NB4 (cell line): ENCODE measurements at regions not wholly inside any gene's neighbourhood (a gene's known extent, or its start where the extent isn't known, plus 50 kb on each side); places are given as distances from the start of the nearest gene placed in this dataset.

Experiments
- DNase-seq: peaks from one replicate; pipeline ENCODE4 v3.0.0; 2010; ENCODE audit warnings: low read depth
- H3K4me3 ChIP-seq: one replicate; pipeline ENCODE4 v1.5.1; 2011; ENCODE audit warnings: mild to moderate bottlenecking, low read depth, low read length, moderate library complexity
- CTCF ChIP-seq: IDR thresholded peaks from one replicate; pipeline ENCODE4 v1.5.1; 2012; ENCODE audit warnings: low read depth, low read length
- MYC ChIP-seq: IDR thresholded peaks from 2 replicates; pipeline ENCODE4 v1.6.1; 2011; ENCODE audit warnings: low read depth, low read length
- POLR2A ChIP-seq: IDR thresholded peaks from 2 replicates; pipeline ENCODE4 v1.6.1; 2011; ENCODE audit warnings: mild to moderate bottlenecking; ENCODE audit not compliant: insufficient read length; ENCODE audit errors: extremely low read depth
- TF ChIP-seq, protein P1 (sequence below): IDR thresholded peaks from 2 replicates; pipeline ENCODE4 v1.6.1; 2011; ENCODE audit warnings: low read depth, low read length

- DNase-seq, result no peak
- TF ChIP-seq MYC (no peak), POLR2A (no peak), CTCF (no peak)
- TF ChIP-seq, protein P1, sequence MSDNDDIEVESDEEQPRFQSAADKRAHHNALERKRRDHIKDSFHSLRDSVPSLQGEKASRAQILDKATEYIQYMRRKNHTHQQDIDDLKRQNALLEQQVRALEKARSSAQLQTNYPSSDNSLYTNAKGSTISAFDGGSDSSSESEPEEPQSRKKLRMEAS, result no peak
- no peak overlapping the region for H3K4me3 ChIP-seq
These were observed 89.2 kb upstream of the IRX4 start for GRCh38 chr5:1971944-1972343.

- no peak for TF ChIP-seq MYC
- TF ChIP-seq POLR2A, result no peak
- TF ChIP-seq CTCF, result no peak
- TF ChIP-seq, protein P1, result no peak
- no peak overlapping the region for H3K4me3 ChIP-seq
- DNase-seq, result no peak
These were observed 85.0 kb upstream of the IRX4 start for GRCh38 chr5:1967736-1968135.

DNA sequence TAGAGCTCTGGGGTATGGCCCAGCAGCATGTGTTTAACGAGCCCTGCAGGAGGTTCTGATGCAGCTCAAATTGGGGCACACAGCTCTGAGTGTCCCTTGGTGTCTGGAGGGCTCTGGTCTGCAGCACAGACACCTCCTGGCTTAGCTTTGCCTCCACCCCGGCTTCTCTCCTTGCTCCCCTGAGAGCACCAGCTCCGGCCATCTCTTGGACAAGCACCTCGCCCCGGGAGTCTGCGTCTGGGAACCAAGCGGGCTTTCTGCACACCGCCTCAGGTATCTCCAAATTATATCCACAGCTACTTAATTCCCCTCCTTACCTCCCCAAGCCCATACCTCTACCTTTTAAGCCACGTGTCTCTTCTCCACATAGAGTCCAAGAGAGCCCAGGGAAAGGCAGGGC lies 83.7 kb upstream of the IRX4 start:
- DNase-seq, result no peak
- H3K4me3 ChIP-seq, result no peak overlapping the region
- TF ChIP-seq MYC (no peak), CTCF (no peak), POLR2A (no peak)
- TF ChIP-seq, protein P1, result no peak

DNA sequence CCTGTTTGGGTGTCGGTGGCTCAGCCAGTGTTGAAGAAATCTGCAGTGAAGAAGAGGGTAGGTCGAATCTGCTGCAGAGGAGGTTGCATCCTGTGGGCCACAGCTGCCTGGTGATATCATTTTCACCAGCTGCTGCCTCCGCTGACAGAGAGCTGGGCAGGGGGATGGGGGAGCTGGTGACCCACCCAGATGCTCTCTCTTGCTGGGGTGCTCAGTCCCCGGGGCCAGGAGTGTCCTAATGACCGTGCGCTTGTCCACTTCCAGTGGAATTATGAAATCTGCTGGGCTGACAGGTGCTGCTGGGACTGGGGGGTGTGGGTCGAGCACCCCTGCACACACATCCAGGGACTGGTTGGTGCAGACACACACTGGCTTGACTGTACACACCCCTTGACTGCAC lies 83.2 kb upstream of the IRX4 start:
- H3K4me3 ChIP-seq, result no peak overlapping the region
- TF ChIP-seq MYC, result no peak
- TF ChIP-seq CTCF, result no peak
- TF ChIP-seq POLR2A, result no peak
- TF ChIP-seq, protein P1, result no peak
- DNase-seq, result no peak

GRCh38 chr5:1963941-1964451 lies 81.3 kb upstream of the IRX4 start:
- TF ChIP-seq CTCF (no peak), MYC (no peak), POLR2A (no peak)
- TF ChIP-seq, protein P1, result no peak
- no peak for DNase-seq
- H3K4me3 ChIP-seq, result no peak overlapping the region

DNA sequence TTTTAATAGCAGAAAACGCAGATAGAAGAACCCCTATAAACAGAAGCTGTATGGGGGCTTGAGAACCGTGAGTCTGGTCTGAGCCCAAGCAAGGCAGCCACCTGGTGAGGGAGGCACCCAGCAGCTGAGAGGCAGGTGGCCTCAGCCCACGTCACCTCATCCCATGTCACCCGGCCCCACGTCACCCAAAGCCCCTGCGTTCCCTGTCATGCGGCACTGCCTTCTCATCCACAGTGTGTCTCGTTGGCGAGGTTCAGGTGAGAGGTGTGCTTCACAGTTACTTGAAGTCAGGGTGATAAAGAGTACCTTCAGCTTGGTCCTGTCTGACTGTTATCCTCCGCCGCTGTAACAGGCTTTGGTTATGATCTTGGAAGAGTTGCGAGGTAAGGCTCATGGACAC lies 80.6 kb upstream of the IRX4 start:
- TF ChIP-seq, protein P1, result no peak
- TF ChIP-seq CTCF, result no peak
- DNase-seq, result no peak
- H3K4me3 ChIP-seq, result no peak overlapping the region
